ENCODE measurements at regions not wholly inside any gene's neighbourhood (a gene's known extent, or its start where the extent isn't known, plus 50 kb on each side); places are given as distances from the start of the nearest gene placed in this dataset.

- no peak for TF ChIP-seq CTCF (IDR thresholded peaks at IDR 0.05; ENCODE audit: low read length)
- TF ChIP-seq EZH2 (optimal IDR thresholded peaks at IDR 0.05; ENCODE audit: low read depth, low read length): no peak
- no peak for TF ChIP-seq EZH2phosphoT487 (IDR thresholded peaks at IDR 0.05; ENCODE audit: low read length)
Measured at GRCh38 chr16:86778978-86779377, 200.6 kb downstream of the FOXL1 start.
